IMR-90 (cell line): ENCODE measurements at regions not wholly inside any gene's neighbourhood (a gene's known extent, or its start where the extent isn't known, plus 50 kb on each side); places are given as distances from the start of the nearest gene placed in this dataset.

Source experiments
- ATAC-seq: fragments of 200-7000 bp; cut with Tn5 transposase; 2 replicates; pipeline ENCODE4 v1.9.1; 2020; ENCODE audit warnings: low read depth, mild to moderate bottlenecking, moderate library complexity
- BruUV-seq: library from RNA; stranded (reverse); fragments of 400-500 nt; replicated peaks from 2 replicates; lab custom pipeline; 2021; lab: Mats Ljungman, UMichigan
- CTCF ChIA-PET: fragments of 300-600 bp; formaldehyde crosslinking; extraction: SDS; loops from one replicate; lab custom pipeline; 2021; ENCODE audit warnings: antibody characterized with exemption; lab: Yijun Ruan, JAX
- POLR2A ChIA-PET: fragments of 300-600 bp; sonication (Branson Sonifier 250); formaldehyde crosslinking; loops from one replicate; lab custom pipeline; 2022; ENCODE audit warnings: antibody characterized with exemption; ENCODE audit not compliant: unreplicated experiment; lab: Charles Lee
- DNase-seq: peaks from one replicate; pipeline ENCODE4 v3.0.0; 2013
- H2AFZ ChIP-seq: replicated peaks from 2 replicates; pipeline ENCODE3; 2013; ENCODE audit warnings: low read length, mild to moderate bottlenecking; ENCODE audit not compliant: poor library complexity
- H2AK5ac ChIP-seq: 2 replicates; pipeline ENCODE4 v1.6.1; 2013; ENCODE audit warnings: low read depth, low read length, inconsistent platforms
- H2AK9ac ChIP-seq: replicated peaks from 2 replicates; pipeline ENCODE3; 2013; ENCODE audit warnings: mild to moderate bottlenecking, low read depth, low read length, moderate library complexity; ENCODE audit not compliant: poor library complexity
- H2BK120ac ChIP-seq: 2 replicates; pipeline ENCODE4 v1.6.1; 2013; ENCODE audit warnings: low read depth, low read length, inconsistent platforms
- H2BK15ac ChIP-seq: 3 replicates; pipeline ENCODE4 v1.6.1; 2013; ENCODE audit warnings: low read depth, low read length, inconsistent platforms
- H2BK20ac ChIP-seq: 2 replicates; pipeline ENCODE4 v1.6.1; 2013; ENCODE audit warnings: low read depth, mild to moderate bottlenecking, inconsistent platforms, low read length, moderate library complexity
- H2BK5ac ChIP-seq: 2 replicates; pipeline ENCODE4 v1.6.1; 2013; ENCODE audit warnings: mild to moderate bottlenecking, low read depth, low read length, inconsistent platforms; ENCODE audit not compliant: poor library complexity, severe bottlenecking
- H3K14ac ChIP-seq: replicated peaks from 2 replicates; pipeline ENCODE4 v1.6.1; 2013; ENCODE audit warnings: low read depth, low read length, inconsistent platforms
- H3K18ac ChIP-seq: 2 replicates; pipeline ENCODE4 v1.6.1; 2013; ENCODE audit warnings: low read depth, low read length, control low read depth
- H3K23ac ChIP-seq: 2 replicates; pipeline ENCODE4 v1.6.1; 2013; ENCODE audit warnings: low read depth, low read length, inconsistent platforms
- H3K27ac ChIP-seq: 2 replicates; pipeline ENCODE4 v1.5.1; 2013; ENCODE audit warnings: mild to moderate bottlenecking, control low read depth, low read length; ENCODE audit not compliant: insufficient read depth
- H3K27me3 ChIP-seq: 2 replicates; pipeline ENCODE4 v1.6.1; 2013; ENCODE audit warnings: low read length; ENCODE audit not compliant: control insufficient read depth, insufficient read depth
- H3K36me3 ChIP-seq: 2 replicates; pipeline ENCODE4 v1.6.1; 2013; ENCODE audit warnings: low read length, mixed read lengths; ENCODE audit not compliant: control insufficient read depth, insufficient read depth
- H3K4ac ChIP-seq: 2 replicates; pipeline ENCODE4 v1.6.1; 2013; ENCODE audit warnings: low read depth, low read length, inconsistent platforms
- H3K4me1 ChIP-seq: 2 replicates; pipeline ENCODE4 v1.6.1; 2013; ENCODE audit warnings: low read length, mixed read lengths; ENCODE audit not compliant: control insufficient read depth, insufficient read depth
- H3K4me2 ChIP-seq: 2 replicates; pipeline ENCODE4 v1.6.1; 2013; ENCODE audit warnings: low read depth, mild to moderate bottlenecking, control low read depth, low read length, moderate library complexity
- H3K4me3 ChIP-seq: 2 replicates; pipeline ENCODE4 v1.5.1; 2013; ENCODE audit warnings: low read depth, mild to moderate bottlenecking, control low read depth, low read length, moderate library complexity; ENCODE audit not compliant: insufficient read depth
- H3K56ac ChIP-seq: 2 replicates; pipeline ENCODE4 v1.6.1; 2013; ENCODE audit warnings: low read length, inconsistent platforms; ENCODE audit not compliant: insufficient read depth; ENCODE audit errors: extremely low read depth
- H3K79me1 ChIP-seq, 2 experiments: 2 replicates each; pipeline ENCODE4 v1.6.1; 2013; ENCODE audit warnings: low read length in 2 of 2, inconsistent platforms in 1 of 2, low read depth in 1 of 2
- H3K9ac ChIP-seq: 2 replicates; pipeline ENCODE4 v1.6.1; 2013; ENCODE audit warnings: low read depth, low read length, control low read depth
- H3K9me1 ChIP-seq: 2 replicates; pipeline ENCODE4 v1.6.1; 2013; ENCODE audit warnings: low read length, inconsistent platforms; ENCODE audit not compliant: insufficient read depth
- H3K9me3 ChIP-seq: 2 replicates; pipeline ENCODE4 v1.6.1; 2013; ENCODE audit warnings: low read length; ENCODE audit not compliant: control insufficient read depth, insufficient read depth
- H4K20me1 ChIP-seq: 2 replicates; pipeline ENCODE4 v1.6.1; 2013; ENCODE audit warnings: low read length, inconsistent platforms; ENCODE audit not compliant: insufficient read depth
- H4K5ac ChIP-seq: 2 replicates; pipeline ENCODE4 v1.6.1; 2013; ENCODE audit warnings: mild to moderate bottlenecking, low read depth, low read length, control low read depth
- H4K8ac ChIP-seq, 2 experiments: 2 replicates each; pipeline ENCODE4 v1.6.1; 2013; ENCODE audit warnings: low read depth in 2 of 2, low read length in 2 of 2, control low read depth in 1 of 2, inconsistent platforms in 1 of 2
- H4K91ac ChIP-seq: 2 replicates; pipeline ENCODE4 v1.6.1; 2013; ENCODE audit warnings: low read depth, low read length, inconsistent platforms; ENCODE audit not compliant: insufficient read depth
- CHD1 ChIP-seq: IDR thresholded peaks from 2 replicates; pipeline ENCODE4 v1.6.1; 2012; ENCODE audit warnings: low read depth, low read length, improper control_type of control experiment
- WGBS, 2 experiments: methylation state at CpG; one replicate each; pipeline versions ENCODE4 v1.1.5 to v1.1.7; 2013; ENCODE audit warnings: missing lambda C conversion rate in 2 of 2; ENCODE audit not compliant: insufficient read length in 1 of 2; ENCODE audit errors: extremely low coverage in 2 of 2; 5-methylcytosine and 5-hydroxymethylcytosine counted together
- dilution Hi-C: fragments of 300-500 bp; cut with HindIII; formaldehyde crosslinking; loops from one replicate; pipeline ENCODE4 v1.14.3; 2018; ENCODE audit warnings: low sequenced_read_pairs; ENCODE audit not compliant: unreplicated experiment
- in situ Hi-C: fragments of 300-500 bp; cut with MboI; formaldehyde crosslinking; loops from 3 replicates; pipeline ENCODE4 v1.14.3; 2019; ENCODE audit warnings: low sequenced_read_pairs, inconsistent platforms, mixed read lengths
- intact Hi-C: fragments of 100-400 bp; cut with micrococcal nuclease; formaldehyde crosslinking; loops from 2 replicates; pipeline ENCODE4 v1.10.0; 2022

- no peak overlapping the region for H2AK9ac ChIP-seq
- no peak overlapping the region for H3K18ac ChIP-seq
- H3K36me3 ChIP-seq, result no peaks in the 10 kb centered on the region
- no peak overlapping the region for H2BK15ac ChIP-seq
- peaks cover 18% of the 10 kb centered on the region for H3K27me3 ChIP-seq
- no peaks in the 10 kb centered on the region for H4K20me1 ChIP-seq
- no peaks in the 10 kb centered on the region for H3K4me1 ChIP-seq
- intact Hi-C loops, result no loop called here
- H2AFZ ChIP-seq, result no peak overlapping the region
- DNase-seq (no peak), ATAC-seq (no peak)
- 51% methylated on average over 4 of the region's 7 CpGs; no CpG with 5 or more reads in 1 of the 2 experiments for WGBS, 2 experiments
- H2BK5ac ChIP-seq, result no peak overlapping the region
- no peak overlapping the region for H2BK20ac ChIP-seq
- BruUV-seq, result no TSS peak
- no peak overlapping the region for H2AK5ac ChIP-seq
- H3K4ac ChIP-seq, result no peak overlapping the region
- no peak overlapping the region for H3K56ac ChIP-seq
- POLR2A ChIA-PET, result no interaction called here
- in situ Hi-C loops, result loop anchor here (25.0 kb wide), 1 partner anchor 903 kb away; no protein-coding TSS in a partner anchor
- no peak overlapping the region for H3K14ac ChIP-seq
- H3K9me3 ChIP-seq, result no peaks in the 10 kb centered on the region
- H4K91ac ChIP-seq, result no peak overlapping the region
- H4K5ac ChIP-seq, result no peak overlapping the region
- no peak overlapping the region for H2BK120ac ChIP-seq
- H3K4me2 ChIP-seq, result no peak overlapping the region
- no peak for TF ChIP-seq CHD1
- dilution Hi-C loops, result no loop called here
- H3K23ac ChIP-seq, result no peak overlapping the region
- CTCF ChIA-PET, result no interaction called here
- no peak overlapping the region for H3K9ac ChIP-seq
- no peak overlapping the region for H3K4me3 ChIP-seq
- H3K27ac ChIP-seq, result no peak overlapping the region
- no peaks in the 10 kb centered on the region for H3K9me1 ChIP-seq
- H3K79me1 ChIP-seq, result no peaks in the 10 kb centered on the region
- H4K8ac ChIP-seq, result no peak overlapping the region
Measured at GRCh38 chr13:26934096-26934495, 173.5 kb upstream of the GPR12 start.
